HG03457 (cell line): ENCODE measurements at regions not wholly inside any gene's neighbourhood (a gene's known extent, or its start where the extent isn't known, plus 50 kb on each side); places are given as distances from the start of the nearest gene placed in this dataset.

Experiments used
- ATAC-seq: cut with Tn5 transposase; IDR thresholded peaks from one replicate; pipeline ENCODE4 v1.9.1; 2021; ENCODE audit warnings: moderate number of reproducible peaks; ENCODE audit not compliant: unreplicated experiment

DNA sequence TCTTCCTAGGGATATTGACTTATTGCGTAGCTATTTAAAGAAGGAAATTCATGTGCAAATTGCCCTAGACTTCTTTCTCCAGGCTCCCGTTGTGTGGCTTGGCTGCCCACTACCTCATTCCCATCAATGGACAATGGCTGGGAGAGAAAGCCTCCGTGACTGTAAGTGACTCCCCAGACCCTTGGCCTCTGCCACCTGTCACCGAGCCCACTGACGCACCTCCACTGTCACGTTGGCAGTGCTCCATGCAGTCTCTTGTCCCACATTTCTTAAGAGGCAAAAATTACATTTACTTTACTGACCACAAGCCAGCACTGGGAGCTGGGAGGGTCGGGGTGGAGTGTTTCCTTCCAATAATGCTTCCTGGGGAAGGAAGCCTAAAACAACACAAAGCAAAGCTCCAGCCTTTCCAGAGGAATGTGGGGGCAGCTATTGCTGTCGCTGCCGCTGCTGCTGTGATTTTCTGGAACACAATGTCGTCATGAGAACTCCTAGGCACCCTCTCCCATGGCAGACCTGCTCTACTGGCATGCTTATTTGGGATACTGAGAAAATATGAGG lies 89.7 kb upstream of the STEAP1B start:
- no peak for ATAC-seq

GRCh38 chr7:22588351-22588750 lies 88.4 kb upstream of the STEAP1B start:
- ATAC-seq, result no peak

GRCh38 chr7:22587322-22587721 lies 87.3 kb upstream of the STEAP1B start:
- peak; percentile 49 for ATAC-seq

DNA sequence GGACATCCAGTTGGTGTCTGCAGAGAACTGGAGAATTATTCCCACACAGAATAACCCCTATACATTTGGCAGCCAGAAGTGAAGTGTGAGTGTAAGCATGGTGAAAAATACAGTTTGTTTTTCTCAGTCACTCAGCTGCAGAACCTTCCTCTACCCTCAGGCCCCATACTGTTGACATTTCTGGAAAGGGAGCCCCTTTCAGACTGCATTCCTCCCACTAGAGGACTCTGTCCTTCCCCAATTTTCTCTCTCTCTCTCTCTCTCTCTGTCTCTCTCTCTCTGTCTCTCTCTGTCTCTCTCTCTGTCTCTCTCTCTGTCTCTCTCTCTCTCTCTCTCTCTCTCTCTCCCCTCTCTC lies 86.8 kb upstream of the STEAP1B start:
- ATAC-seq, result no peak

GRCh38 chr7:22586101-22586785 lies 86.3 kb upstream of the STEAP1B start:
- no peak for ATAC-seq

DNA sequence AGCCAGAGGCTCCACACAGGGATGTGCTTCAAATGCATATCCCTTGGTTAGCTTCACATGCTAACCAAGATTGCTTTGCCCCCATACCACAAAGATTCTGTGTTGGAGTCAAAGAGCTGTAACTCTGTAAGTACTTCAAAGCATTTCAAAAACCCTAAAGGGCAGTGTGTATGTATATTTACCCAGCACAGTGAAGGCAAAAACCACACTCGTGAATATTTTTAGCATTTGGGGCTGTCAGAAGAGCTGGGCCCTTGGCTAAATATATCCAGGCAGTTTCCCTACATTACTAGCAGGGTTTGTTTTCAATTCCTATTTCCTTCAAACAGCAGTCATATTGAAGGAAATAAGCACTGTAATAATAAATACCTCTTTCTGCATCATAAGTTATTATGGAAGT lies 84.2 kb upstream of the STEAP1B start:
- no peak for ATAC-seq

GRCh38 chr7:22582863-22583622 lies 83.1 kb upstream of the STEAP1B start:
- no peak for ATAC-seq

DNA sequence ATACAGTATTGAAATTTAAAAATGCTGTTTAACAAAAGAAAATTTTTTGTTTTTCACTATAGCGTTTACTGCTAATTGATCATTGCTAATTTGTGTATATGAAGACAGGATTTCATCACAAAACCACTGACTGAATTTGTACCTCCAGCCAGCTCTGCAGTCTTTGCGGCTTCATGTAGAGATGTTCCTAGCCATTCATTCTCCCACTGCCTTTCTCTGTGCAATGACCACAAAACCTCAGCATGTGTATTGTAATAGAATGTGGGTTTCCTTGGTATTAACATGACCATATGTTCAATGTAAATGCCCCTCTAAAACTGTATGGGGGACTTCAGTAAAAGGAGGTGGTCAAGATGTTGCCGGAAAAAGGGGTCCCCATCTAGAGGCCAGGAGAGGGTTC lies 81.1 kb upstream of the STEAP1B start:
- no peak for ATAC-seq

GRCh38 chr7:22579961-22580360 lies 80.0 kb upstream of the STEAP1B start:
- no peak for ATAC-seq

DNA sequence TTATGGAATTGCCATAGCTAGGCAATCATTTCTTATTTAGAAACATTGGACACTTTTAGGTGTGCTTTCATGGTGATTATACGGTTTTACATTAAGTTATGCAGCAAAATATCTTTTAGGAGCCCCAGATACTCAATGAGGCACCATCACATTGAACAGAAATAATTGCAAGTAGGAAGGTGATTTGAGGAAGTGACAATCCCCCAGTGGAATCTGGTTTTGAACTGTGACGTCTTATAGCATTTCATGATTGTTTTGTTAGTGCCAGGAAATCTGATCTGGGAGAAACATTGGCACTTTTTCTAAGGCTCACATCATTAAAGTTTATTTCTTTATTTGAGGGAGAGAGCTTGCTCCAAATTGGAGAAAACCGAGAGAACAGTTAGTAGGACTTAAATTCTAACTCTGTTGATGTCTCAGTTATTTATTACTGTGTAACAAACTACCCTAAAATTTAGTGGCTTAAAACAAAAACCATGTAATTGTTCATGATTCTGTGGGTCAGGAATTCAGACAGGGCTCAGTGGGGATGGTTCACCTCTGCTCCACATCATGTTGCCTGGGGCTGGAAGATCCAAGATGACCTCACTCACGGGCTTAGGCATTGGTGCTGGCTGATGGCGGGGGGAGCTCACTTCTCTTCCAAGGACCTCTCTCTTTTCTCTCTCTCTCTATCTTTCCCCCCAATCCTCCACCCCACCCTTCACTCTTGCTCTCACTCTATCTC lies 78.2 kb upstream of the STEAP1B start:
- ATAC-seq, result no peak

- no peak for ATAC-seq
Observed at GRCh38 chr7:22577470-22578001, 77.5 kb upstream of the STEAP1B start.

GRCh38 chr7:22576612-22577469 lies 76.9 kb upstream of the STEAP1B start:
- no peak for ATAC-seq

GRCh38 chr7:22574754-22575520 lies 74.9 kb upstream of the STEAP1B start:
- ATAC-seq, result no peak

- no peak for ATAC-seq
Observed at GRCh38 chr7:22572937-22573336, 72.9 kb upstream of the STEAP1B start.

- no peak for ATAC-seq
Observed at GRCh38 chr7:22572292-22572691, 72.3 kb upstream of the STEAP1B start.

DNA sequence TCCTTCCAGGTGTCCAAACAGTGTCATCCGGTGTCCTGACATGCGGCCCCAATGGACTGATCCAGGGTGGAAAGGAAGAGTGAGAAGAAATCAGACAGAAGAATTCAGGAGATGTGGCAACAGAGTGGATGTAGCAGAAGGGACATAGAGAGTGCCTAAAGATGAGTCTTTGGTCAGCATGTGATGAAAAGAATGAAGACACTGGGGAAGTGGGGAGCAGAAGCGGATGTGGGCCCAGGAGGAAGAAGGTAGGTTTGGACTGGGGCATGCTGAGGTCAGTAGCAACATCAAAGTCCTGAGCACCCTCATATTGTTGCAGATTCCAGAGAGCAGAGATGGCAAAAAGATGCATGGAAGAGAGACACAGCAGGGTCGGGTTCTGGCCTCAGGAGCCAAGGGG lies 71.8 kb upstream of the STEAP1B start:
- ATAC-seq, result no peak

DNA sequence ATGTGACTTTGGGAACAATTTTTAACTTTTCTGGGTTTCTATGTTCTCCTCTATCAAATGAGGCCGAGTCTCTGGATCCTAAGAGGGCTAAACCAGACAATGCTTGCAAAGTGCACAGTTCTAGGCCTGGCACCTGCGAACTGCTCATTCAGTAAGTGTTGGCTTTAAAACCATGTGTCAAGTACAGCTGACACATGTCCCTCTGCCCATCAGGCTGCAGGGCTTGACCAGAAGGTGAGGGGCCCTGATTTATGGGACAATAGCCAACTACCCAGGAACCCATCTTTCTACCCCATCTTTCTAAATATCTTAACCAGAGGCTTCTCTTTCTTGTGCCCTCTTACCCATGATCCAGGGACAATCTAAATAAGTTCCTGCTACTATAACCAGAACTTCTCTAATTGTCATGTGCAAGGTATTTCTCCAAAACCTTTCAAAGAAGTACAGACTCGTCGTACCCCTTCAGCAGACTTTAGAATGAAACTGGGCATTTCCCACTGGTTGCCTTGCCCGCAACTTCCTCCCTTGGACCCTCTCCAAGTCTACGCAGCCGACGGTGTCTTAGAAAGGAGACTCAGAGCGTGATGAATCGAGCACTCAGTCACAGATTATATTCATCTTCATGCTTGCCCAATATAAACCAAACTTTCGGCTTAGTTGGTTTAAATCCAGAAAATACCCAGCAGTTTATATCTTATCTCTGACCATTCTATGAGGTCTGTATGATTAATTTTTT lies 69.8 kb upstream of the STEAP1B start:
- no peak for ATAC-seq

- ATAC-seq, result no peak
Observed at GRCh38 chr7:22566592-22566991, 66.6 kb upstream of the STEAP1B start.

- ATAC-seq, result no peak
Observed at GRCh38 chr7:22566176-22566575, 66.2 kb upstream of the STEAP1B start.
